Keratinocyte (primary cell): ENCODE measurements at regions not wholly inside any gene's neighbourhood (a gene's known extent, or its start where the extent isn't known, plus 50 kb on each side); places are given as distances from the start of the nearest gene placed in this dataset.

Experiments
- DNase-seq: peaks from one replicate; pipeline ENCODE4 v3.0.0-alpha.2; 2011; ENCODE audit warnings: low read depth, missing footprints, low spot score
- FAIRE-seq: peaks from 2 replicates; lab custom pipeline; 2011; peaks lifted over from hg19 to GRCh38; lab: Jason Lieb, UNC
- H2AFZ ChIP-seq: 2 replicates; pipeline ENCODE4 v1.6.0; 2012; ENCODE audit warnings: low read length, control low read depth, inconsistent platforms; ENCODE audit not compliant: control insufficient read depth
- H3K27ac ChIP-seq: 2 replicates; pipeline ENCODE4 v1.5.1; 2011; ENCODE audit warnings: low read length; ENCODE audit not compliant: control insufficient read depth, insufficient read depth
- H3K27me3 ChIP-seq: 3 replicates; pipeline ENCODE4 v1.6.0; 2011; ENCODE audit warnings: low read length; ENCODE audit not compliant: control insufficient read depth, insufficient read depth; ENCODE audit errors: extremely low read depth
- H3K36me3 ChIP-seq, 2 experiments: 2 replicates in 1 of 2; 3 replicates in 1 of 2; pipeline ENCODE4 v1.5.1; 2011; ENCODE audit warnings: low read length in 2 of 2, mild to moderate bottlenecking in 1 of 2; ENCODE audit not compliant: control insufficient read depth in 2 of 2, insufficient read depth in 2 of 2; ENCODE audit errors: extremely low read depth in 1 of 2
- H3K4me1 ChIP-seq: 3 replicates; pipeline ENCODE4 v1.5.1; 2011; ENCODE audit warnings: low read length; ENCODE audit not compliant: control insufficient read depth, insufficient read depth; ENCODE audit errors: extremely low read depth
- H3K4me2 ChIP-seq: 3 replicates; pipeline ENCODE4 v1.6.0; 2011; ENCODE audit warnings: low read depth, low read length; ENCODE audit not compliant: control insufficient read depth, insufficient read depth; ENCODE audit errors: extremely low read depth
- H3K4me3 ChIP-seq, 3 experiments: fragments of 200-600 bp in 1 of 3; sonication (generic) in 1 of 3; 2 replicates in 2 of 3; 3 replicates in 1 of 3; pipeline ENCODE4 v1.5.1; 2011 to 2016; ENCODE audit warnings: low read length in 3 of 3, mild to moderate bottlenecking in 3 of 3, control low read depth in 2 of 3, inconsistent platforms in 1 of 3, low read depth in 1 of 3, mixed read lengths in 1 of 3, mixed run types in 1 of 3, moderate library complexity in 1 of 3; ENCODE audit not compliant: control insufficient read depth in 2 of 3, insufficient read depth in 2 of 3; ENCODE audit errors: extremely low read depth in 1 of 3
- H3K79me2 ChIP-seq: 2 replicates; pipeline ENCODE4 v1.6.0; 2012; ENCODE audit warnings: low read length; ENCODE audit not compliant: control insufficient read depth, insufficient read depth
- H3K9ac ChIP-seq: 3 replicates; pipeline ENCODE4 v1.6.0; 2011; ENCODE audit warnings: low read length; ENCODE audit not compliant: control insufficient read depth, insufficient read depth; ENCODE audit errors: extremely low read depth
- H3K9me1 ChIP-seq: 3 replicates; pipeline ENCODE4 v1.6.0; 2011; ENCODE audit warnings: low read length; ENCODE audit not compliant: control insufficient read depth, insufficient read depth; ENCODE audit errors: extremely low read depth
- H3K9me3 ChIP-seq: 2 replicates; pipeline ENCODE4 v1.5.1; 2012; ENCODE audit warnings: low read depth, low read length; ENCODE audit not compliant: control insufficient read depth
- H4K20me1 ChIP-seq: 3 replicates; pipeline ENCODE4 v1.6.0; 2011; ENCODE audit warnings: low read length; ENCODE audit not compliant: control insufficient read depth, insufficient read depth; ENCODE audit errors: extremely low read depth
- EZH2 ChIP-seq: IDR thresholded peaks from one replicate; pipeline ENCODE4 v1.6.1; 2012; ENCODE audit warnings: inconsistent platforms, mild to moderate bottlenecking, low read length, moderate library complexity
- dilution Hi-C: fragments of 300-500 bp; cut with MboI; formaldehyde crosslinking; loops from one replicate; pipeline ENCODE4 v1.7.0; 2020; ENCODE audit warnings: low sequenced_read_pairs; ENCODE audit not compliant: extremely low pct_ligation_motif_present
- TF ChIP-seq, protein P1 (sequence below), 3 experiments: IDR thresholded peaks in 1 of 3; conservative IDR thresholded peaks in 1 of 3; optimal IDR thresholded peaks in 1 of 3; 2 replicates in 2 of 3; 3 replicates in 1 of 3; pipeline versions ENCODE3 to v1.5.1; 2011; ENCODE audit warnings: low read length in 3 of 3, mild to moderate bottlenecking in 3 of 3, moderate library complexity in 2 of 3, control low read depth in 1 of 3, inconsistent platforms in 1 of 3; ENCODE audit not compliant: insufficient read depth in 2 of 3; ENCODE audit errors: extremely low read depth in 1 of 3

- DNase-seq = no peak
- Histone ChIP-seq H3K9ac (no peak overlapping the region), H2AFZ (no peak overlapping the region), H3K9me1 (no peaks in the 10 kb centered on the region), H3K27ac (no peak overlapping the region), H3K4me2 (no peak overlapping the region), H3K79me2 (no peaks in the 10 kb centered on the region), H4K20me1 (no peaks in the 10 kb centered on the region), H3K27me3 (no peaks in the 10 kb centered on the region), H3K9me3 (no peaks in the 10 kb centered on the region), H3K4me1 (peaks cover 15% of the 10 kb centered on the region), H3K4me3 (no peak overlapping the region), H3K36me3 (no peaks in the 10 kb centered on the region)
- dilution Hi-C loops = no loop called here
- no peak for FAIRE-seq
- TF ChIP-seq, protein P1, sequence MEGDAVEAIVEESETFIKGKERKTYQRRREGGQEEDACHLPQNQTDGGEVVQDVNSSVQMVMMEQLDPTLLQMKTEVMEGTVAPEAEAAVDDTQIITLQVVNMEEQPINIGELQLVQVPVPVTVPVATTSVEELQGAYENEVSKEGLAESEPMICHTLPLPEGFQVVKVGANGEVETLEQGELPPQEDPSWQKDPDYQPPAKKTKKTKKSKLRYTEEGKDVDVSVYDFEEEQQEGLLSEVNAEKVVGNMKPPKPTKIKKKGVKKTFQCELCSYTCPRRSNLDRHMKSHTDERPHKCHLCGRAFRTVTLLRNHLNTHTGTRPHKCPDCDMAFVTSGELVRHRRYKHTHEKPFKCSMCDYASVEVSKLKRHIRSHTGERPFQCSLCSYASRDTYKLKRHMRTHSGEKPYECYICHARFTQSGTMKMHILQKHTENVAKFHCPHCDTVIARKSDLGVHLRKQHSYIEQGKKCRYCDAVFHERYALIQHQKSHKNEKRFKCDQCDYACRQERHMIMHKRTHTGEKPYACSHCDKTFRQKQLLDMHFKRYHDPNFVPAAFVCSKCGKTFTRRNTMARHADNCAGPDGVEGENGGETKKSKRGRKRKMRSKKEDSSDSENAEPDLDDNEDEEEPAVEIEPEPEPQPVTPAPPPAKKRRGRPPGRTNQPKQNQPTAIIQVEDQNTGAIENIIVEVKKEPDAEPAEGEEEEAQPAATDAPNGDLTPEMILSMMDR (optimal IDR thresholded peaks at IDR 0.05 in 1 of 3, IDR thresholded peaks at IDR 0.05 in 1 of 3, conservative IDR thresholded peaks at IDR 0.05 in 1 of 3; ENCODE audit: extremely low read depth in 1 of 3, insufficient read depth in 2 of 3, low read length in 3 of 3) = no peak
- no peak for TF ChIP-seq EZH2
Observed at GRCh38 chr2:221112744-221113143, 459.4 kb downstream of the EPHA4 start.

GRCh38 chr2:221115944-221116343 is 456.2 kb downstream of the EPHA4 start:
- FAIRE-seq = no peak
- H3K4me1 ChIP-seq = peaks cover 13% of the 10 kb centered on the region
- no peak overlapping the region for H3K4me3 ChIP-seq
- no peaks in the 10 kb centered on the region for H3K27me3 ChIP-seq
- no peaks in the 10 kb centered on the region for H3K36me3 ChIP-seq
- H3K9ac ChIP-seq = no peak overlapping the region
- no peak overlapping the region for H3K4me2 ChIP-seq
- dilution Hi-C loops = no loop called here
- no peaks in the 10 kb centered on the region for H3K9me1 ChIP-seq
- no peak for TF ChIP-seq EZH2
- TF ChIP-seq, protein P1 (optimal IDR thresholded peaks at IDR 0.05 in 1 of 3, IDR thresholded peaks at IDR 0.05 in 1 of 3, conservative IDR thresholded peaks at IDR 0.05 in 1 of 3; ENCODE audit: extremely low read depth in 1 of 3, insufficient read depth in 2 of 3, low read length in 3 of 3) = no peak
- H3K79me2 ChIP-seq = no peaks in the 10 kb centered on the region
- H4K20me1 ChIP-seq = no peaks in the 10 kb centered on the region
- DNase-seq = no peak
- no peak overlapping the region for H3K27ac ChIP-seq
- H3K9me3 ChIP-seq = no peaks in the 10 kb centered on the region
- H2AFZ ChIP-seq = no peak overlapping the region
